ENCODE measurements at regions not wholly inside any gene's neighbourhood (a gene's known extent, or its start where the extent isn't known, plus 50 kb on each side); places are given as distances from the start of the nearest gene placed in this dataset.

DNA sequence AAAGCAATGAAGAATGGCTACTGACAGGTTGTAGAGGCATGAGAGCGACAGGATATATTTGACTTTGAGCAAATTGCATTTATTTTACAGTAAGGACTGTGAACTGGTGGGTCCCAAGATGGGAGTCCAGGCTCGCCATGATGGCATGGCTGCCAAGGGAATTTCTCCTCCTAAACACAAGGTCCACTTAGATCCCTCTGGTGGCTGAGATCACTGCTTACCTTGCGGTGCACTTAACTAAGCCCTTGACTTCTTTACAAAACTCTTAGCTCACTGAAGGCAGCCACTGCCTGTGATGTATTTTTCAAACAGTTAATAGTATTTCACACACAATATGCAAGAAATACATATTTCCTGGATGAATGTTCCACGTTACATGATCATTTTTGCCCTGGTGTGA is 50.3 kb upstream of the SORBS2 start:
- no peak overlapping the region for H3K4me3 Mint-ChIP-seq
- H3K9me3 Mint-ChIP-seq: peaks cover 0 to 17% (median 8%) of the 10 kb centered on the region in 6 donors
- H3K27ac Mint-ChIP-seq: no peak overlapping the region
- no peaks in the 10 kb centered on the region for H3K4me1 Mint-ChIP-seq
- H3K36me3 Mint-ChIP-seq: peaks cover 0 to 8% (median 7%) of the 10 kb centered on the region in 3 donors
- DNase-seq: no peak
- H3K27me3 Mint-ChIP-seq (ENCODE audit: low read depth in 3 of 3): peaks cover 0 to 12% (median 6%) of the 10 kb centered on the region in 3 donors

DNA sequence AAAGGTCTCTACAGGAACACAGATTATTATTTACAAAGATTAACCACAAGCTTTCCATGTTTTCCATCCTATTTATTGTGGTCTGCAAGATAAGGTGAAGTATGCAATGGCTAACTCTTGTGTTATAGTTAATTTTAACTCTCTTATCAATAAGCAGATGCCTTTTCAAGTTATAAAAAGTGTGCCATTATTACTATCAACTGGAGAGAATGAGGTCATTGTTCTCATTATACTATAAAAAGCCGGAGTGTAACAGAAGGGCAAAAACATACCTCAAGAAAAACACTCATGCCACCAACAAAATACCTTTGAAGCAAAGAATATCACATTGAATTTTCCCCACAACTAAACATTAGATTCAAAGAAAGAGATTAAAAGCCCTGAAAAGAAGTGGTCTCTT is 52.0 kb upstream of the SORBS2 start:
- Mint-ChIP-seq H3K27ac (no peak overlapping the region), H3K4me1 (no peaks in the 10 kb centered on the region), H3K27me3 (ENCODE audit: low read depth in 3 of 3) (peaks cover 0 to 12% (median 6%) of the 10 kb centered on the region in 3 donors), H3K4me3 (no peak overlapping the region), H3K9me3 (peaks cover 0 to 5% (median 1%) of the 10 kb centered on the region in 6 donors), H3K36me3 (peaks cover 0 to 3% (median 0%) of the 10 kb centered on the region in 3 donors)
- DNase-seq: no peak

DNA sequence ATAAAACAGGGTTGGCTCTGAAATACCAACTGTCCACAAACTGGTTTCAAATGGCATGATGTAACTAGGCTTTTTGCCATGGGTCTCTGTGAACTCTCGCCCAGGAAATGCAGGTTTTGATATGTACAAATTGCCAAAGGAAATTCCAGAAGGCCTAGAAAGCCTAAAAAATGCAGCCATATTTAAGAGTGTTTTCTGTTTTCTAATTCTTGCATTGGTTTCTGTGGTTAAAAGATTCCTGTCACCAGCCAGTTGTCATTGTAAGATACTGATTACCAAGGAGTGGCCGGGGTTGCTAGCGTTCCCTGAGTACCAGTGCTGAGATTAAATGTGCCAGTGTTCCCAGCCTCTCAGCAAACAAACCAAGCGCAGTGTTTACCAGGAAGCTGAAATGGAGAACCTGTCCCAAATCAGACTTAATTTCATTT is 53.9 kb upstream of the SORBS2 start:
- no peaks in the 10 kb centered on the region for H3K4me1 Mint-ChIP-seq
- no peaks in the 10 kb centered on the region for H3K36me3 Mint-ChIP-seq
- H3K27ac Mint-ChIP-seq: no peak overlapping the region
- no peak for DNase-seq
- H3K4me3 Mint-ChIP-seq: no peak overlapping the region
- peaks cover 0 to 10% (median 6%) of the 10 kb centered on the region in 3 donors for H3K27me3 Mint-ChIP-seq (ENCODE audit: low read depth in 3 of 3)
- peaks cover 0 to 2% (median 0%) of the 10 kb centered on the region in 6 donors for H3K9me3 Mint-ChIP-seq

DNA sequence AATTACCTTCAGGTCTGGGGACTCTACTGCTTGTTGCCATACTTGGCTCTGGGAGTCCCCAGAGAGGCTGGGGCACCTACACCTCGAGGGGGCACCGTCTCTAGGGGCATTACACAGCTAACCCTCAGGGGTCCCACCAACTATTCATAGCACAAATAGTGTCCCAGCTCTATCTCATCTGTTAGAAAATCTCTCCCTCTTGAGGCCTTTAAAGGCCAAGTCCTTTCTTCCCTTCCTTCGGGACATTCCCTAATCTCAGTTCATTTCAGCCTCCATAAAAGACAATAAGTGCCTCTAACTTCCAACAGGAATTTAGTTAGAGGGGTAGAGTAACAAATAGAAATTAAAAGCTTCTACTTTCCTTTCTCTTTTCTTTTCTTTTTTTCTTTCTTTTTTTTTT is 55.8 kb upstream of the SORBS2 start:
- no peak overlapping the region for H3K4me3 Mint-ChIP-seq
- H3K36me3 Mint-ChIP-seq: no peaks in the 10 kb centered on the region
- peaks cover 0 to 1% (median 0%) of the 10 kb centered on the region in 6 donors for H3K9me3 Mint-ChIP-seq
- no peak overlapping the region for H3K27ac Mint-ChIP-seq
- DNase-seq: no peak
- no peaks in the 10 kb centered on the region for H3K4me1 Mint-ChIP-seq
- peaks cover 0 to 4% (median under 1%) of the 10 kb centered on the region in 3 donors for H3K27me3 Mint-ChIP-seq (ENCODE audit: low read depth in 3 of 3)

DNA sequence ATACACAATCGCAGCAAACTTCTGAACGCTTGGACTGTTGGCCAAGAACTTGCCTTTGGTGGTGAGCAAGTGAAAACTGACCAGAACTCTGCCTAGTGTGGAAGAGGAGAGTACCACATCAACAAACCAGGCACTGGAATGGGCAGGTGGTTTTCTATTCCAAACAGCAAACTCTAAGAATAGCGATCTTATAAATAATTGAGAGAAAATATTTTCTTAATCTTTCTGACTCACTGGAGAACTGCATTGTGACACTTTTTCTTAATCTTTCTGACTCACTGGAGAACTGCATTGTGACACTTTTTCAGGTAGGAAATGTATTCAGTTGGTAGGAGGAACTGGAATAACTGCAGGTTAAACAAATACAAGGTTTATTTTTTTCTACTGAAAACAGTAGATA is 57.0 kb upstream of the SORBS2 start:
- Mint-ChIP-seq H3K27me3 (ENCODE audit: low read depth in 3 of 3) (no peaks in the 10 kb centered on the region), H3K27ac (no peak overlapping the region), H3K36me3 (no peaks in the 10 kb centered on the region), H3K4me1 (no peaks in the 10 kb centered on the region), H3K4me3 (no peak overlapping the region), H3K9me3 (no peaks in the 10 kb centered on the region)
- DNase-seq: no peak

DNA sequence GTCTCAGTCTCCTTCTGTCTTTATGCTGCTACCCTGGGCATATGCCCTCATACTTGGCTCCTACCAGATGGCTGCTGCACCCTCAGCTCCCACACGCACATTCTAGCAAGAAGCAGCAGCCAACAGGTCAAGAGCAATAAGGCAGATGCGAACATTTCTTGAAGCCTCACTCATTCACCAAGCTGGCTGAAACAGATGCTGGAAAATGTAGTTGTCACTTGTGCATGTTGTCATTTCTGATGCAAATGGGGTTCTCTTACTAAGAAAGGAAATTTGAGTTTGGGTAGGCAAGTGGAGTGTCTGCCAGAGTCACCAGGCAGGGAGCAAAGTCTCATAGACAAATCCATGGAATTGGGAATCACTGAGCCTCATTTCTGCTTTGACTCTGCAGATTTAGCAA is 57.4 kb upstream of the SORBS2 start:
- no peak for DNase-seq
- Mint-ChIP-seq H3K36me3 (no peaks in the 10 kb centered on the region), H3K27ac (no peak overlapping the region), H3K4me1 (no peaks in the 10 kb centered on the region), H3K9me3 (no peaks in the 10 kb centered on the region), H3K27me3 (ENCODE audit: low read depth in 3 of 3) (no peaks in the 10 kb centered on the region), H3K4me3 (no peak overlapping the region)

DNA sequence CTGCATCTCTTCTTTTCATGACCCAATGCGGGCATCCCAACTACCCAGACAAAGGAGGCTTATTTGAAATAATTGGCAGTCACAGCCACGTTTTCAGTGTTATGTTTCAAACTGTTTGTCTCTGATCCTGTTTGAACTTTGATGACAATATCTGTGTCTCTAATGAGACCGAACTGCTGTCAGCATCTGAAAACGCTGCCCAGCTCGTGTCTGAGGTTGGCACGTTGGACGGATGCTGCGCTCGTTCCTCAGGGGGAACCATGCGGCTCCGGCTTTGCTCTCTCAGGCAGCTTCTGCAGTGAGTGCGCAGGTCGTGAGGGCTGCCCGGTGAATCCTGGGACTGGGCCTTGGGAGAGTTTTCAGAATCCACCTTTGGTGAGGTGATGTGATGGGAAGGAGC is 58.4 kb upstream of the SORBS2 start:
- no peak for DNase-seq
- Mint-ChIP-seq H3K4me1 (no peaks in the 10 kb centered on the region), H3K27ac (no peak overlapping the region), H3K36me3 (no peaks in the 10 kb centered on the region), H3K4me3 (no peak overlapping the region), H3K9me3 (no peaks in the 10 kb centered on the region), H3K27me3 (ENCODE audit: low read depth in 3 of 3) (no peaks in the 10 kb centered on the region)

DNA sequence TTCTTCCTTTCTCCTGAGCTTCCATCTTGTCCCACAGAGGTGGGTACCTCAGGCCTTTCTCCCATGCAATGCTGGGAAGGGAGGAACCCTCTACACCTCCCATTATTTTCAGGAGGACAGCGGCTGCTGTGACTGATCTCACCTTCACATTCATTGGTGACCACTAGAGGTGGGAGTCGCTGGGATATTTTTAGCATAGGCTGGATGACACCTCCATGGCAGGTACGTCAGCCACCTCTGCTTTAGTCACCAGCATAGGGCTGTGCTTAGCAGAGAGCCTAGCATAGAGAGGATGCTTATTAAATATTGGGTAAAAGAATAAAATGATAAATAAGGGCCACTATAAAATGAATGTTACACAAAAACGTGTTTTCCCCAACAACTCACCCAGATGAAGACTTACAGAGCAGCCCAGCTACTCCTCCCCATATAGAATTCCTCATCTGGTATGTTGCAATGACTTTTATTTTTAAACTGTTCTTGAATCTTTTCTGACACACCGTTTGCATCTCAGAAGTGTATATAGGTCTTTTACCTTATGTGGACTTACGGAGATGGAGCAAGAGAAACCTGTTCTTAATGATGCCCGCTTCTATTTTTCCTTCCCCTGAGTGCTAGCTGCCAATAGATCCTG is 60.9 kb upstream of the SORBS2 start:
- Mint-ChIP-seq H3K4me3 (no peak overlapping the region), H3K27me3 (ENCODE audit: low read depth in 3 of 3) (no peaks in the 10 kb centered on the region), H3K36me3 (no peaks in the 10 kb centered on the region), H3K9me3 (no peaks in the 10 kb centered on the region), H3K27ac (no peak overlapping the region), H3K4me1 (no peaks in the 10 kb centered on the region)
- no peak for DNase-seq

DNA sequence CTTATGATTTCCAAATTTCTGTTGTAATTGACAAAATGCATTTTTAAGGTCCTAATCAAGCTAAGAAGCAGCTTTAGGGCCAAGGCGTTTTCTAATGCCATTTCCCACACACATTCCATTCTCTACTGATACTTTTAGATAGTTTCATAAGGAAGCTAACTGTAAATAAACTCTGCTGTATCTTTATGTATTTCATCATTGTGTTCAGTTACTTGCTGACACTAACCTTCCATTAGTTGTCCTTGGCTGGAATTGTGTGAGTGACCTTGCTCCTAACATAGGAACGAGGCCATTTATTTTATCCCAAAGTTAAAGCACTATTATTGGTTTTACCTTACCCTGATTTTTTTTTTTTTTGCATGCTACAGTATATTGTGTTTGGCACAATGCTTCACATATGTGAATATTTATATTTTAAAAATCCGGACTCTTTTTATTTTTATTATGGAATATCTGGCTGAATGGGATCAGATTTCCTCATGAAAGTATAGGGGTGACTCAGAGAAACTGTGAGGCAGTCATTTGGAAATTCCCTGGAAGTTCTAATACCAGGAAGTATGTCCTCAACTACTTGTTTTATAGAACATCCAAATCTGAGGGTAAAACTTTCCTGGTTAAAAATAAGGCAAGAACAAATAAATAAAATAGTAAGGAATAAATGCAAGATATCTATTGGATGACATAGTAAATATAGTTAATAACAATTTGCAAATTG is 62.7 kb upstream of the SORBS2 start:
- Mint-ChIP-seq H3K27ac (no peak overlapping the region), H3K9me3 (peaks cover 0 to 4% (median 0%) of the 10 kb centered on the region in 6 donors), H3K27me3 (ENCODE audit: low read depth in 3 of 3) (no peaks in the 10 kb centered on the region), H3K36me3 (no peaks in the 10 kb centered on the region), H3K4me1 (no peaks in the 10 kb centered on the region), H3K4me3 (no peak overlapping the region)
- no peak for DNase-seq

DNA sequence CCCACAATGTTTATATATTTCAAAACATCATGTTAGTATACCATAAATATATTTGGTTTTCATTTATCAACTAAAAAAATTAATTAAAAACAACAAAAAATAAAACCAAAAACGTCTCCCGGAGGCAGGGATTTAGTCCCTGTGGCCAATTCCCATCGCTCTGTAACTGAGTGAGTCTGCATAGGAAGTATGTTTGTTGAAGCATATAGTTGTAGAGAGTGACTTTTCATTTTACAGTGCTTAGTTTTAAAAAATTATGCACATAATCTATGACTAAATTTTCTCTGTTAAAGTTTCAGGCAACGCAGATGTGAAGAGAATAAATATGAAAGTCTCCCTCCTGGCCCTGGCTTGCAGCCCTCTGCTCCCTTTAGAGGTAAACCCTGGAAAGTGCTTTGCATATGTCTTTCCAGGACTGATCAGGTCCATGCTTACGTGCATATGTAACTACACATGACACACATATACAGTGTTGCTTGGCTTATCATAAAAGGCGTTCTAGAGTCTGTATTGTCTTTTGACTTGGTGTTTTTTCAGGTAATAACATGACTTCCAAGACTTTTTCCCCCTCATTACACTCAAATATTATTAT is 63.4 kb upstream of the SORBS2 start:
- no peak overlapping the region for H3K27ac Mint-ChIP-seq
- no peak for DNase-seq
- H3K4me3 Mint-ChIP-seq: no peak overlapping the region
- H3K4me1 Mint-ChIP-seq: no peaks in the 10 kb centered on the region
- peaks cover 0 to 5% (median 0%) of the 10 kb centered on the region in 6 donors for H3K9me3 Mint-ChIP-seq
- no peaks in the 10 kb centered on the region for H3K27me3 Mint-ChIP-seq (ENCODE audit: low read depth in 3 of 3)
- no peaks in the 10 kb centered on the region for H3K36me3 Mint-ChIP-seq

DNA sequence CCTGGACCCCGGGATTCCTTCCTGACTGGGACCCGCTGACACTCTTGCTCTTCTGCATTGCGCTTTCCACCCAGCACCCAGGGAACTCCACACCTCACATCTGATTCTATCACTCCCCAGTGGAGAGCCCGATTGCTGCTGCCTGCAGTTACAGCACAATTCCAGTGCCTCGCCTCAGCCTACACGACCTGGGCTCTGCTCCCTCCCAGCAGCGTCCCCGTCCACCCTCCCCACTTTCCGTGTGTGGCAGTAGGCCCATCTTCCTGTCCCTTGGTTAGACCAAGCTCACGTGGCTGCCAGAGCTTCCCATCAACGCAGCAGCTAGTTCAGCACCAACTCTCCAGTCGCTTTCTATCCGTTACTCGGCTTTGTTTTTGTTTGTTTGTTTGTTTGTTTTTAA is 66.6 kb upstream of the SORBS2 start:
- no peak overlapping the region for H3K27ac Mint-ChIP-seq
- peaks cover 0 to under 1% (median 0%) of the 10 kb centered on the region in 3 donors for H3K27me3 Mint-ChIP-seq (ENCODE audit: low read depth in 3 of 3)
- DNase-seq: no peak
- no peaks in the 10 kb centered on the region for H3K4me1 Mint-ChIP-seq
- H3K9me3 Mint-ChIP-seq: peaks cover 0 to 5% (median 0%) of the 10 kb centered on the region in 6 donors
- H3K4me3 Mint-ChIP-seq: no peak overlapping the region
- no peaks in the 10 kb centered on the region for H3K36me3 Mint-ChIP-seq

DNA sequence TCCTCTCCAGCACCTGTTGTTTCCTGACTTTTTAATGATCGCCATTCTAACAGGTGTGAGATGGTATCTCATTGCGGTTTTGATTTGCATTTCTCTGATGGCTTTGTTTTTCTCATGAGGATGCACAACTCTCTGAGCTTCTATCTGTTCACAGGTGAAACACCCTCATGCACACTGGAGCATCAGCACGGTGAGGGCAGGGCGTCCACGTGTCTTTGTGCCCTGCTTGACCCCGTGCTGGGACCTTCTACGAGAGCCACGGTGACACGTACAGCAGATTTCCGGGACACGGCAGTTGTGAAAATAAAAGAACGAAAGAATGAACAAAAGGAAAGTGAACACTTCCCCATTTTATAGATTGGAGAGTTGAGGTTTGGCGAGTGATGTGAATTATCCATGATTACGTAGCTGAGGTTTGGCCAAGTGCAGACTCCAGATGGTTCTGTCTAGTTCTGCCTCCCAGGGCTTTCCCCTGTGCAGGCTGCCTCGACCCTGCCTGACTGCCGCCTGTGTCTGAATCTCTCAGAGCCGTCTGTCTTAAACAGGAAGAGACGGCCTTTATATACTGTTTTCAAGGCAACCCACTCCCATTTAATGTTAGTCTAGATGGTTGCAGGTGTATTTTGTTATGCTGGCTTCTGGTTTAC is 67.8 kb upstream of the SORBS2 start:
- Mint-ChIP-seq H3K36me3 (no peaks in the 10 kb centered on the region), H3K9me3 (peaks cover 0 to 5% (median 0%) of the 10 kb centered on the region in 6 donors), H3K27ac (no peak overlapping the region), H3K4me3 (no peak overlapping the region), H3K4me1 (no peaks in the 10 kb centered on the region), H3K27me3 (ENCODE audit: low read depth in 3 of 3) (peaks cover 0 to 3% (median 1%) of the 10 kb centered on the region in 3 donors)
- no peak for DNase-seq

DNA sequence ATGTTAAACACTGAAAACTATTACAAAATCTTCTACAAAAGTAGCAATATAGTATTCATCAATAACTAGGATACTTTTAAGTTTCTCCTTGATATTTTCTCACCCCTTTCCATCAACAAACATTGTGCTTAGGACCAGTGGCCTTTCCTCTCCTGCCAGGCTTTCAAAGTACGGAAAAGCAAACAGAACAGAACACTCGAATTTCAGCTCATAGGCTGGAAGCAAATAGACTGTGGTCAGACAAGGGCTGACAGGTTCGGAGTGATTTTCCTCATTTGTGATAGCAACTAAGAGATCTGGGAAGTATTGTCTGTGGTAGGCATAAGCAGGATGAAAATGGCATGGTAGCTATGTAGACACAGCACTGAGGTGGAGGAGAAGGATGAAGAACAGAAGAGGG is 68.6 kb upstream of the SORBS2 start:
- Mint-ChIP-seq H3K4me3 (no peak overlapping the region), H3K4me1 (no peaks in the 10 kb centered on the region), H3K27ac (no peak overlapping the region), H3K27me3 (ENCODE audit: low read depth in 3 of 3) (peaks cover 0 to 4% (median 1%) of the 10 kb centered on the region in 3 donors), H3K36me3 (no peaks in the 10 kb centered on the region), H3K9me3 (peaks cover 0 to 5% (median 0%) of the 10 kb centered on the region in 6 donors)
- DNase-seq: no peak

DNA sequence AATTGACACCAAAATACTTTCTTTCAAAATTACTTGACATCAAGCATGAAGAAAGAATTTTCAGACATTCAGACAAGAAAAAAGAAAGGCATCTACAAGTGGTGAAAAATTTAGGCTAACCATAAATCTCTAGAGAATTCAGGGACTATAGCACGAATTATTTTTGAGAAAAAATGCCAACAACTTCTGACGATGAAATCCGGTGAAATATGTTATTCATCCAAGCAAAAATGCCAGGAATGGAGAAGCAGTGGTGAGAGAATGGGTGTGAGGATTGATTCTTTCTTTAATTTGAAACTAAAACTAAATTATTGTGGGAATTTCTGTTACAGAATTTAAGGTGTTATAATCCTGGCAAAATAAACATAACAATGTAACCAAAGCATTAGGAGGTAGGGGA is 69.4 kb upstream of the SORBS2 start:
- Mint-ChIP-seq H3K36me3 (no peaks in the 10 kb centered on the region), H3K4me3 (no peak overlapping the region), H3K27me3 (ENCODE audit: low read depth in 3 of 3) (peaks cover 1 to 4% (median 2%) of the 10 kb centered on the region in 3 donors), H3K9me3 (peaks cover 0 to 5% (median 0%) of the 10 kb centered on the region in 6 donors), H3K27ac (no peak overlapping the region), H3K4me1 (no peaks in the 10 kb centered on the region)
- no peak for DNase-seq

All from immature natural killer cell (primary cell).